ENCODE measurements at regions not wholly inside any gene's neighbourhood (a gene's known extent, or its start where the extent isn't known, plus 50 kb on each side); places are given as distances from the start of the nearest gene placed in this dataset.

GRCh38 chr10:10777279-10777678 lies 240.4 kb upstream of the CELF2 start:
- DNase-seq (ENCODE audit: low read depth, low spot score) (no peak), ATAC-seq (no peak)
- POLR2A ChIA-PET = no interaction called here
- Histone ChIP-seq H3K9me2 (ENCODE audit: insufficient read depth) (no peaks in the 10 kb centered on the region), H3K4me1 (ENCODE audit: control insufficient read depth in 1 of 2, insufficient read depth in 2 of 2, low read length in 2 of 2) (no peaks in the 10 kb centered on the region), H3K9ac (ENCODE audit: low read length) (no peak overlapping the region), H3K9me3 (ENCODE audit: control insufficient read depth in 1 of 2, insufficient read depth in 1 of 2, low read depth in 1 of 2, low read length in 2 of 2) (peaks cover 9 to 15% of the 10 kb centered on the region in 2 experiments; a peak in 2 of 4 replicates), H3K36me3 (ENCODE audit: control insufficient read depth in 1 of 2, insufficient read depth in 2 of 2, low read length in 2 of 2) (no peaks in the 10 kb centered on the region), H3K79me2 (ENCODE audit: insufficient read depth, low read length) (no peaks in the 10 kb centered on the region), H3K4me3 (replicated peaks in 1 of 2; ENCODE audit: low read depth in 1 of 2, low read length in 2 of 2) (no peak overlapping the region), H3K27ac (ENCODE audit: low read depth, low read length) (no peak overlapping the region), H4K20me1 (ENCODE audit: insufficient read depth) (no peaks in the 10 kb centered on the region), H2AFZ (ENCODE audit: low read depth, low read length, poor library complexity, severe bottlenecking) (no peak overlapping the region), H3K27me3 (ENCODE audit: insufficient read depth, low read length) (no peaks in the 10 kb centered on the region), H3K4me2 (ENCODE audit: low read length) (no peak overlapping the region)
- TF ChIP-seq JUND (IDR thresholded peaks at IDR 0.05) (no peak), RAD21 (IDR thresholded peaks at IDR 0.05; ENCODE audit: low read depth) (no peak), YY1 (IDR thresholded peaks at IDR 0.05; ENCODE audit: extremely low read depth, insufficient replicate concordance, low read depth, low read length) (no peak), ZNF274 (IDR thresholded peaks at IDR 0.05; ENCODE audit: low read depth, low read length) (no peak), SRF (IDR thresholded peaks at IDR 0.05; ENCODE audit: low read depth) (no peak), FOSL1 (IDR thresholded peaks at IDR 0.05; ENCODE audit: low read depth) (no peak)
- RAD21 ChIA-PET (ENCODE audit: low non-redundant PET in 1 of 2, low total read pairs in 2 of 2, uncharacterized antibody in 2 of 2, unreplicated experiment in 2 of 2) = no interaction called here
- BruUV-seq (replicated peaks) = no TSS peak
- intact Hi-C loops (cut with micrococcal nuclease) = no loop called here
- CTCF ChIA-PET = no interaction called here

DNA sequence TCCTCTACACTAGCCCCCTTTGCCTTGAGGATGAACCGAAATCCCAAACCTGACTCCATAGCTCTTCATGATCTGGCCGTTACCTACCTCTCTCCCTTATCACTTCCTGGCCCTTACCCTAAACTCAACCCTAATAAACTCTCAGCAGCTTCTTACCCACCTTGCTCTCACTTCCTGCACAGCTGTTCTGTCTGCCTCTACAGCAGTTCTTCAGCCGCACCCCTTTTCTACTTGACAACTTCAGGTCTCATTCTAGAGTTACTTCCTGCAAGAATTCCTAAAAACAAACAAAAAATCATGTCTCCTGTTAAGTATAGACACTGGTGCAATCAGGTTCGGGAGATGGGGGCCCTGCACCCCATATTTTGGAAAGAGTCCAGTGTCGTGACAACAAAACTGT lies 239.9 kb upstream of the CELF2 start:
- Histone ChIP-seq H4K20me1 (ENCODE audit: insufficient read depth) (no peaks in the 10 kb centered on the region), H2AFZ (ENCODE audit: low read depth, low read length, poor library complexity, severe bottlenecking) (no peak overlapping the region), H3K79me2 (ENCODE audit: insufficient read depth, low read length) (no peaks in the 10 kb centered on the region), H3K9me3 (ENCODE audit: control insufficient read depth in 1 of 2, insufficient read depth in 1 of 2, low read depth in 1 of 2, low read length in 2 of 2) (peaks cover 9 to 10% of the 10 kb centered on the region in 2 experiments; a peak in 2 of 4 replicates), H3K27ac (ENCODE audit: low read depth, low read length) (no peak overlapping the region), H3K4me3 (replicated peaks in 1 of 2; ENCODE audit: low read depth in 1 of 2, low read length in 2 of 2) (no peak overlapping the region), H3K4me2 (ENCODE audit: low read length) (no peak overlapping the region), H3K9ac (ENCODE audit: low read length) (no peak overlapping the region), H3K4me1 (ENCODE audit: control insufficient read depth in 1 of 2, insufficient read depth in 2 of 2, low read length in 2 of 2) (no peaks in the 10 kb centered on the region), H3K27me3 (ENCODE audit: insufficient read depth, low read length) (no peaks in the 10 kb centered on the region), H3K36me3 (ENCODE audit: control insufficient read depth in 1 of 2, insufficient read depth in 2 of 2, low read length in 2 of 2) (no peaks in the 10 kb centered on the region), H3K9me2 (ENCODE audit: insufficient read depth) (no peaks in the 10 kb centered on the region)
- CTCF ChIA-PET = no interaction called here
- no TSS peak for BruUV-seq (replicated peaks)
- DNase-seq (ENCODE audit: low read depth, low spot score) (no peak), ATAC-seq (no peak)
- POLR2A ChIA-PET = no interaction called here
- no peak for TF ChIP-seq SRF (IDR thresholded peaks at IDR 0.05; ENCODE audit: low read depth)
- intact Hi-C loops (cut with micrococcal nuclease) = no loop called here
- RAD21 ChIA-PET (ENCODE audit: low non-redundant PET in 1 of 2, low total read pairs in 2 of 2, uncharacterized antibody in 2 of 2, unreplicated experiment in 2 of 2) = no interaction called here

All from HCT116 (cell line).